GM12875 (cell line): ENCODE measurements at regions not wholly inside any gene's neighbourhood (a gene's known extent, or its start where the extent isn't known, plus 50 kb on each side); places are given as distances from the start of the nearest gene placed in this dataset.

ENCODE experiments used
- H3K4me3 ChIP-seq: one replicate; pipeline ENCODE4 v1.5.1; 2011; ENCODE audit warnings: low read depth, low read length, control low read depth
- CTCF ChIP-seq: IDR thresholded peaks from 2 replicates; pipeline ENCODE4 v1.5.1; 2011; ENCODE audit warnings: low read depth, mild to moderate bottlenecking, control low read depth, inconsistent platforms, low read length, moderate library complexity, borderline replicate concordance; ENCODE audit not compliant: insufficient read depth

- TF ChIP-seq CTCF = no peak
- H3K4me3 ChIP-seq = no peak overlapping the region
Measured at GRCh38 chr5:36440300-36440699, 138.6 kb upstream of the RANBP3L start.

GRCh38 chr5:36441280-36441679 lies 139.6 kb upstream of the RANBP3L start:
- no peak for TF ChIP-seq CTCF

DNA sequence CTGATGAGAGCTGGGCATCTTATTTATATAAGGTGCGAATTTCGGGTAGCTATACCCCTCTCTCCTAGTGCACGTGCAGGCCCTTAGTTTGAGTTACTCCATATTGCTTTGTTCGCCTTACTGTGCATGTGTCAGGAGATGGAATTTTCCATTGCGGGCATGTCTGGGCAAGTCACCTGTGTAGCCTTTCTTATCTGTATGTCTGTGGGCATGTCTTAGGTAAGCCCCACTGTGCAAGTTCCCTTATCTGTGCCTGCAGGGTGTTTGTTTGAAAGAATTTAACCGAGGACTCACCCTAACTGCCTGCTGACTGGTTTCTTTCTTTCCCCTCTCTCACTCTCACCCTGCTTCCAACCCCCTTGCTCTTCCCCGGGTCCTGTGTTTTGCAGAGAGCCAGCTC lies 140.7 kb upstream of the RANBP3L start:
- no peak overlapping the region for H3K4me3 ChIP-seq
- no peak for TF ChIP-seq CTCF

More at GRCh38 chr5:36441280-36441679, 139.6 kb upstream of the RANBP3L start:
- no peak overlapping the region for H3K4me3 ChIP-seq

GRCh38 chr5:36442796-36443195 lies 141.1 kb upstream of the RANBP3L start:
- H3K4me3 ChIP-seq = no peak overlapping the region
- no peak for TF ChIP-seq CTCF

DNA sequence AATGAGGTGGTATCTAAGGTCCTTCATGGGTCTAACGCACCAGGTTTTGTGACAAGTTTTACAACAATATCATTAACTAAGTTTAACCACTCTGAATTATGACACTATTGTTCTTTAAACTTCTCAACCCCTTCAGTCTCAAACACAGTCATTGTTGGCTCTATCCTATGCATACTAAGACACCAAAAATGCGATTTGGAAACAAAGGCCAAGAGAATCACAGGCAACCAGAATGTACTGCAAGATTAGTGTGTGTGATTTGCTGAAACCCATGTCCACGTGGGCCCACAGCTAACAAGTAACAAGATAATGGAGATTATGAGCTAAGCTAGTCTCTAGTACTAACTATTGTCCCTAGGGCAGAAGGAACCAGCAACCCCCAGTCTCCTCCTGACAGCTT lies 142.2 kb upstream of the RANBP3L start:
- H3K4me3 ChIP-seq = no peak overlapping the region
- TF ChIP-seq CTCF = no peak

DNA sequence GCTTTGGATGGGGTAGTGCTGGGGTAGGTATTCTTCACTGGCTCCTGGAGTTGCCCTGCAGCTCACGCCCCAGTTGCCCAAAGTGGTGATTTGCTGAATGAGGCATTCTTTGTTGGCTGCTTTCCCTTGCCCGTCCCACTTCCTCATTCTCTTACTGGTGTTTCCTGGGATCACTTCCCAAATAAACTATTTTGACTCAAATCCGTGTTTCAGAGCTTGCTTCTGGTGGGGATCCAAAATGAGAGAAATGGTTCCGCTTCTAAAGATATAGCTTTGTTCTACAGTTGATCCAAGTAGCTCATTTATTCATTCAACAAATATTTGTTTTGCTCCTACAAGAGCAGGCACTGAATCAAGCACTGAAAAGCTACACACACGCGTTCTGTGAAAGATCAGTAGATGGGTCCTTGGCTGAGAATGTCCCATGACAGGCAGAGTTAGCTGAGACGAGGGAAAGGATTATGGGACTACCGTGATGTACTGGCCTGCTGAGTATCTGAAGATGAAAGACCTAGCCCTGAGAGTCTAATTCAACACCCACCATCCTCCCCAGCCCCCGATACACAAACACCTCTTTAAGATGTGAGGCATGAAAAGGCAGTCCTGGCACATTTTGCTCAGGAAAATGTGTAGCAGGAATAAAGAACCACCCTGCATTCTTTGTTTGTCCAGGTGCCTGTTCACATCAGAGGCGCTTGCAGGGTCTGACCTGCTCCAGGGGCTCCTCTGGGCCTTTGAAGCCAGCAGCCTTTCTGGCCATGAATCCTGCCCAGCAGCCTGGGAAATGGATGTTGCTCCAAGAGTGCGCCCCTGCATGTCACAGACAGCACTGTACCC lies 143.1 kb upstream of the RANBP3L start:
- TF ChIP-seq CTCF = no peak
- H3K4me3 ChIP-seq = no peak overlapping the region

- no peak for TF ChIP-seq CTCF
- no peak overlapping the region for H3K4me3 ChIP-seq
Measured at GRCh38 chr5:36447776-36448175, 146.1 kb upstream of the RANBP3L start.
